ENCODE measurements at regions not wholly inside any gene's neighbourhood (a gene's known extent, or its start where the extent isn't known, plus 50 kb on each side); places are given as distances from the start of the nearest gene placed in this dataset.

DNA sequence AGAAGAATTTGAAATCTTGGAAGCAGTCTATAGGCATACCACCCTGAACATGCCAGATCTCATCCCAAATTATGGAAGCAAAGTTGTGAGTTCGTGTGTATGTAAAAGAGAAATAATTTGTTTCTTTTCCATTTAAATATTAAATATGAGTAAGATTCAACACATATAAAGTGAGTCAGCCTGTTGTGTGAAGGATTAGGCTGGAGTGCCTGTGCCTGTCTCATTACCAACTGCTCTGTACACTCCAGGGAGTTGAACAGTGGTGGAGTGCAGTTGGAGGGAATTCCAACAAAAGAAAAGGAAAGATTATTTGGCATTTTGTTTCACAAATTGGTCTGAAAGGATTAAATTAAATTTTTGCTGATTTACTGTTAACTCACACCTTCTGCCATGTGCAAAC, 435.6 kb downstream of the FAT4 start:
- TF ChIP-seq, protein P1, sequence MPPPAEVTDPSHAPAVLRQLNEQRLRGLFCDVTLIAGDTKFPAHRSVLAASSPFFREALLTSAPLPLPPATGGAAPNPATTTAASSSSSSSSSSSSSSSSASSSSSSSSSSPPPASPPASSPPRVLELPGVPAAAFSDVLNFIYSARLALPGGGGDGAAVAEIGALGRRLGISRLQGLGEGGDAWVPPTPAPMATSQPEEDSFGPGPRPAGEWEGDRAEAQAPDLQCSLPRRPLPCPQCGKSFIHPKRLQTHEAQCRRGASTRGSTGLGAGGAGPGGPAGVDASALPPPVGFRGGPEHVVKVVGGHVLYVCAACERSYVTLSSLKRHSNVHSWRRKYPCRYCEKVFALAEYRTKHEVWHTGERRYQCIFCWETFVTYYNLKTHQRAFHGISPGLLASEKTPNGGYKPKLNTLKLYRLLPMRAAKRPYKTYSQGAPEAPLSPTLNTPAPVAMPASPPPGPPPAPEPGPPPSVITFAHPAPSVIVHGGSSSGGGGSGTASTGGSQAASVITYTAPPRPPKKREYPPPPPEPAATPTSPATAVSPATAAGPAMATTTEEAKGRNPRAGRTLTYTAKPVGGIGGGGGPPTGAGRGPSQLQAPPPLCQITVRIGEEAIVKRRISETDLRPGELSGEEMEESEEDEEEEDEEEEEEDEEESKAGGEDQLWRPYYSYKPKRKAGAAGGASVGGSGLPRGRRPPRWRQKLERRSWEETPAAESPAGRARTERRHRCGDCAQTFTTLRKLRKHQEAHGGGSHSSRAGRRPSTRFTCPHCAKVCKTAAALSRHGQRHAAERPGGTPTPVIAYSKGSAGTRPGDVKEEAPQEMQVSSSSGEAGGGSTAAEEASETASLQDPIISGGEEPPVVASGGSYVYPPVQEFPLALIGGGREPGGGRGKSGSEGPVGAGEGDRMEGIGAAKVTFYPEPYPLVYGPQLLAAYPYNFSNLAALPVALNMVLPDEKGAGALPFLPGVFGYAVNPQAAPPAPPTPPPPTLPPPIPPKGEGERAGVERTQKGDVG (CRISPR knock-in tag; IDR thresholded peaks at IDR 0.05; ENCODE audit: borderline replicate concordance) = no peak
- TF ChIP-seq ZNF335 (CRISPR knock-in tag; IDR thresholded peaks at IDR 0.05) = no peak
- TF ChIP-seq TOPORS (CRISPR knock-in tag; IDR thresholded peaks at IDR 0.05) = no peak
- no peak for TF ChIP-seq ZBTB38 (CRISPR knock-in tag; IDR thresholded peaks at IDR 0.05)
- no peak for TF ChIP-seq ETV6 (CRISPR knock-in tag; conservative IDR thresholded peaks at IDR 0.05)
- TF ChIP-seq POLR2AphosphoS5 (IDR thresholded peaks at IDR 0.05; ENCODE audit: low read depth, low read length) = no peak
- no peak for TF ChIP-seq BRCA1 (CRISPR knock-in tag; IDR thresholded peaks at IDR 0.05)
- TF ChIP-seq HDAC2 (CRISPR knock-in tag; IDR thresholded peaks at IDR 0.05) = no peak
- no peak for TF ChIP-seq SCMH1 (CRISPR knock-in tag; IDR thresholded peaks at IDR 0.05; ENCODE audit: borderline replicate concordance)
- TF ChIP-seq, protein P2, sequence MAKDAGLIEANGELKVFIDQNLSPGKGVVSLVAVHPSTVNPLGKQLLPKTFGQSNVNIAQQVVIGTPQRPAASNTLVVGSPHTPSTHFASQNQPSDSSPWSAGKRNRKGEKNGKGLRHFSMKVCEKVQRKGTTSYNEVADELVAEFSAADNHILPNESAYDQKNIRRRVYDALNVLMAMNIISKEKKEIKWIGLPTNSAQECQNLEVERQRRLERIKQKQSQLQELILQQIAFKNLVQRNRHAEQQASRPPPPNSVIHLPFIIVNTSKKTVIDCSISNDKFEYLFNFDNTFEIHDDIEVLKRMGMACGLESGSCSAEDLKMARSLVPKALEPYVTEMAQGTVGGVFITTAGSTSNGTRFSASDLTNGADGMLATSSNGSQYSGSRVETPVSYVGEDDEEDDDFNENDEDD (CRISPR knock-in tag; IDR thresholded peaks at IDR 0.05; ENCODE audit: borderline replicate concordance) = no peak
- no peak for TF ChIP-seq MLLT10 (CRISPR knock-in tag; IDR thresholded peaks at IDR 0.05)
- TF ChIP-seq XRCC5 (optimal IDR thresholded peaks at IDR 0.05; ENCODE audit: low read length) = no peak
- TF ChIP-seq ZNF263 (CRISPR knock-in tag; IDR thresholded peaks at IDR 0.05) = no peak
